Esophagus squamous epithelium (tissue), 4 donors: ENCODE measurements at regions not wholly inside any gene's neighbourhood (a gene's known extent, or its start where the extent isn't known, plus 50 kb on each side); places are given as distances from the start of the nearest gene placed in this dataset.

Experiments
- CTCF ChIP-seq, 6 experiments: fragments of 450-650 bp in 4 of 6; fragments of 200-600 bp in 2 of 6; sonication (generic) in 2 of 6; IDR thresholded peaks; one replicate each; pipeline ENCODE4 v1.5.1; 2016 to 2019; ENCODE audit warnings: antibody characterized with exemption in 6 of 6, mild to moderate bottlenecking in 4 of 6, moderate library complexity in 4 of 6
- POLR2A ChIP-seq, 4 donors: fragments of 450-650 bp; IDR thresholded peaks; one replicate each; pipeline ENCODE4 v1.6.1; 2017; ENCODE audit warnings: antibody characterized with exemption in 4 of 4, mild to moderate bottlenecking in 4 of 4, moderate library complexity in 3 of 4

GRCh38 chr4:120508036-120508435 is 414.5 kb downstream of the PRDM5 start:
- no peak for TF ChIP-seq CTCF (IDR thresholded peaks at IDR 0.05)
- no peak for TF ChIP-seq POLR2A (IDR thresholded peaks at IDR 0.05)
